GM12878 (cell line): ENCODE measurements at regions not wholly inside any gene's neighbourhood (a gene's known extent, or its start where the extent isn't known, plus 50 kb on each side); places are given as distances from the start of the nearest gene placed in this dataset.

Experiments
- ATAC-seq: fragments of 200-7000 bp; cut with Tn5 transposase; 3 replicates; pipeline ENCODE4 v1.9.1; 2020; ENCODE audit warnings: mild to moderate bottlenecking, moderate library complexity
- BruUV-seq: library from RNA; stranded (reverse); fragments of 400-500 nt; replicated peaks from 2 replicates; lab custom pipeline; 2021; lab: Mats Ljungman, UMichigan
- CTCF ChIA-PET: fragments of 300-600 bp; sonication (Branson Sonifier 250); formaldehyde crosslinking; extraction: SDS; loops from one replicate; lab custom pipeline; 2021; ENCODE audit warnings: inconsistent platforms; lab: Yijun Ruan, JAX
- POLR2A ChIA-PET: fragments of 350-600 bp; formaldehyde crosslinking; extraction: SDS; loops from one replicate; lab custom pipeline; 2021; ENCODE audit warnings: inconsistent platforms; lab: Charles Lee
- RAD21 ChIA-PET: fragments of 300-600 bp; sonication (Branson Sonifier 250); formaldehyde crosslinking; loops from one replicate; lab custom pipeline; 2023; ENCODE audit warnings: antibody characterized with exemption; ENCODE audit not compliant: unreplicated experiment; lab: Charles Lee
- SMC1A ChIA-PET: fragments of 300-600 bp; sonication (Branson Sonifier 250); formaldehyde crosslinking; loops from one replicate; lab custom pipeline; 2023; ENCODE audit not compliant: unreplicated experiment, uncharacterized antibody; lab: Charles Lee
- DNase-seq: peaks from one replicate; pipeline ENCODE4 v3.0.0-alpha.2; 2011; ENCODE audit warnings: low read depth, low spot score
- FAIRE-seq: peaks from 3 replicates; lab custom pipeline; 2011; peaks lifted over from hg19 to GRCh38; lab: Jason Lieb, UNC
- H2AFZ ChIP-seq: 2 replicates; pipeline ENCODE4 v1.6.0; 2011; ENCODE audit warnings: low read depth, low read length, control low read depth; ENCODE audit not compliant: control insufficient read depth
- H3K27ac ChIP-seq: 2 replicates; pipeline ENCODE4 v1.5.1; 2011; ENCODE audit warnings: control low read depth; ENCODE audit not compliant: control insufficient read depth, insufficient read depth
- H3K27me3 ChIP-seq, 2 experiments: replicated peaks in 1 of 2; 2 replicates each; pipeline versions ENCODE4 v1.6.0 to v1.6.1; 2011; ENCODE audit warnings: low read length in 1 of 2; ENCODE audit not compliant: control insufficient read depth in 2 of 2, insufficient read depth in 2 of 2
- H3K36me3 ChIP-seq, 2 experiments: 2 replicates each; pipeline ENCODE4 v1.5.1; 2011; ENCODE audit warnings: low read length in 1 of 2; ENCODE audit not compliant: control insufficient read depth in 2 of 2, insufficient read depth in 2 of 2
- H3K4me1 ChIP-seq: 2 replicates; pipeline ENCODE4 v1.6.1; 2011; ENCODE audit warnings: mild to moderate bottlenecking, low read length, moderate library complexity, mixed read lengths; ENCODE audit not compliant: control insufficient read depth, insufficient read depth
- H3K4me2 ChIP-seq: 2 replicates; pipeline ENCODE4 v1.6.0; 2011; ENCODE audit warnings: control low read depth; ENCODE audit not compliant: control insufficient read depth, insufficient read depth
- H3K4me3 ChIP-seq: fragments of 200-600 bp; sonication (generic); 2 replicates; pipeline ENCODE4 v1.5.1; 2016
- H3K79me2 ChIP-seq: 2 replicates; pipeline ENCODE4 v1.6.0; 2011; ENCODE audit warnings: low read length; ENCODE audit not compliant: control insufficient read depth, insufficient read depth
- H3K9ac ChIP-seq: 2 replicates; pipeline ENCODE4 v1.8.0; 2011; ENCODE audit warnings: low read length, control low read depth, mixed read lengths; ENCODE audit not compliant: control insufficient read depth, insufficient read depth
- H3K9me3 ChIP-seq: replicated peaks from 3 replicates; pipeline ENCODE4 v1.5.1; 2011; ENCODE audit warnings: mild to moderate bottlenecking, low read length; ENCODE audit not compliant: control insufficient read depth, insufficient read depth
- H4K20me1 ChIP-seq: 2 replicates; pipeline ENCODE4 v1.6.0; 2011; ENCODE audit not compliant: control insufficient read depth, insufficient read depth
- BCLAF1 ChIP-seq: fragments of 450-650 bp; IDR thresholded peaks from 2 replicates; pipeline ENCODE4 v1.6.1; 2017; ENCODE audit warnings: antibody characterized with exemption, mild to moderate bottlenecking, moderate library complexity
- EED ChIP-seq: sonication (generic); IDR thresholded peaks from 2 replicates; pipeline ENCODE4 v1.6.1; 2016; ENCODE audit warnings: antibody characterized with exemption, low read depth
- ESRRA ChIP-seq: IDR thresholded peaks from 2 replicates; pipeline ENCODE4 v1.6.1; 2012; ENCODE audit warnings: mild to moderate bottlenecking, low read length, improper control_type of control experiment
- IKZF1 ChIP-seq: fragments of 450-650 bp; conservative IDR thresholded peaks from 2 replicates; pipeline ENCODE4 v1.6.1; 2017; ENCODE audit warnings: antibody characterized with exemption, mild to moderate bottlenecking
- MEF2B ChIP-seq: fragments of 450-650 bp; IDR thresholded peaks from 2 replicates; pipeline ENCODE4 v1.6.1; 2018; ENCODE audit warnings: mild to moderate bottlenecking, moderate library complexity; ENCODE audit not compliant: partially characterized antibody, poor library complexity, severe bottlenecking
- NBN ChIP-seq: fragments of 450-650 bp; IDR thresholded peaks from 2 replicates; pipeline ENCODE4 v1.6.1; 2016
- NRF1 ChIP-seq: conservative IDR thresholded peaks from 2 replicates; pipeline ENCODE4 v1.6.1; 2011; ENCODE audit warnings: mild to moderate bottlenecking, low read depth, low read length, improper control_type of control experiment
- SIX5 ChIP-seq: IDR thresholded peaks from 2 replicates; pipeline ENCODE4 v1.6.1; 2011; ENCODE audit warnings: mild to moderate bottlenecking, low read depth, low read length, moderate library complexity; ENCODE audit not compliant: severe bottlenecking
- TBL1XR1 ChIP-seq: IDR thresholded peaks from 2 replicates; pipeline ENCODE4 v1.6.1; 2012; ENCODE audit warnings: low read depth, low read length, improper control_type of control experiment
- ZNF274 ChIP-seq: IDR thresholded peaks from one replicate; pipeline ENCODE4 v1.8.0; 2011; ENCODE audit not compliant: insufficient read length, insufficient read depth
- ZNF622 ChIP-seq: fragments of 450-650 bp; IDR thresholded peaks from 2 replicates; pipeline ENCODE4 v1.6.1; 2017; ENCODE audit warnings: mild to moderate bottlenecking, inconsistent platforms
- WGBS: methylation state at CpG from one replicate; pipeline ENCODE4 v1.1.6; 2016; ENCODE audit warnings: low lambda C conversion rate; ENCODE audit not compliant: insufficient replicate concordance, insufficient coverage; ENCODE audit errors: missing lambda C conversion rate; 5-methylcytosine and 5-hydroxymethylcytosine counted together
- in situ Hi-C: fragments of 300-500 bp; cut with MboI; formaldehyde crosslinking; loops from 9 replicates; pipeline ENCODE4 v1.14.3; 2018; ENCODE audit warnings: mixed read lengths
- intact Hi-C: fragments of 100-400 bp; cut with micrococcal nuclease; formaldehyde crosslinking; loops from one replicate; pipeline ENCODE4 v1.14.2; 2022; ENCODE audit not compliant: unreplicated experiment
- TF ChIP-seq, protein P1 (sequence below): IDR thresholded peaks from 2 replicates; pipeline ENCODE4 v1.6.1; 2012; ENCODE audit warnings: low read depth, low read length, improper control_type of control experiment

DNA sequence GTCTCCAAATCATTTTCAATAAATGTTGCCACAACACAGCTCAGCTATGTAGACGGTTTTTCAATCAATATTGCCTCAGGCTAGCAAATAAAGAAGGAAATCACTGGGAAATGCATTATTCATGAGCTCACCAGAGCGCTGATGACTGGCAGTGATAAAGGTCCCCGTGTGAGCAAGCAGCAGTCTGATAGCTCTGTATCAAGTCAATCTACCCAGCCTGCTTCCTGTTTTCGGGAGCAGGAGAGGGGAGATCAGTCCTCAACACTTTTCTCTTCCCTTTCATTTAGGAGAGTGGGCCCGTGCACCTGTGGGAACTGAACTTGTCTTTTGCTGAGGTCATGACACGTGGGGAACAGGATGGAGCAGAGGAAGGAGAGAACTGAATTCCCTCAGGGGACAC lies 253.9 kb upstream of the SIX2 start:
- no TSS peak for BruUV-seq
- ChIA-PET CTCF (interaction anchor here (1.3 kb wide), 1 partner anchor 177 kb away, joined by 3 read pairs; no protein-coding TSS in a partner anchor), POLR2A (no interaction called here), SMC1A (interaction anchor here (1.1 kb wide), 1 partner anchor 10 kb away, joined by 4 read pairs; no protein-coding TSS in a partner anchor), RAD21 (no interaction called here)
- WGBS, result 6% methylated on average over 6 of the region's 6 CpGs
- no peak for DNase-seq
- FAIRE-seq, result no peak
- intact Hi-C loops, result no loop called here
- Histone ChIP-seq H3K4me2 (no peak overlapping the region), H2AFZ (no peak overlapping the region), H3K27ac (no peak overlapping the region), H3K4me3 (no peak overlapping the region), H3K36me3 (no peaks in the 10 kb centered on the region), H3K9ac (no peak overlapping the region), H3K27me3 (no peaks in the 10 kb centered on the region; a peak in 3 of 4 replicates), H4K20me1 (no peaks in the 10 kb centered on the region), H3K4me1 (no peaks in the 10 kb centered on the region), H3K9me3 (peaks cover 5% of the 10 kb centered on the region; the same call in 2 of the 3 replicates), H3K79me2 (no peaks in the 10 kb centered on the region)
- in situ Hi-C loops, result no loop called here
- ATAC-seq, result no peak
- no peak for TF ChIP-seq ZNF622
- TF ChIP-seq IKZF1, result no peak
- peak; percentile 38 for TF ChIP-seq MEF2B
- TF ChIP-seq ESRRA, result no peak
- TF ChIP-seq, protein P1, sequence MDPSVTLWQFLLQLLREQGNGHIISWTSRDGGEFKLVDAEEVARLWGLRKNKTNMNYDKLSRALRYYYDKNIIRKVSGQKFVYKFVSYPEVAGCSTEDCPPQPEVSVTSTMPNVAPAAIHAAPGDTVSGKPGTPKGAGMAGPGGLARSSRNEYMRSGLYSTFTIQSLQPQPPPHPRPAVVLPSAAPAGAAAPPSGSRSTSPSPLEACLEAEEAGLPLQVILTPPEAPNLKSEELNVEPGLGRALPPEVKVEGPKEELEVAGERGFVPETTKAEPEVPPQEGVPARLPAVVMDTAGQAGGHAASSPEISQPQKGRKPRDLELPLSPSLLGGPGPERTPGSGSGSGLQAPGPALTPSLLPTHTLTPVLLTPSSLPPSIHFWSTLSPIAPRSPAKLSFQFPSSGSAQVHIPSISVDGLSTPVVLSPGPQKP, result no peak
- TF ChIP-seq NRF1, result no peak

DNA sequence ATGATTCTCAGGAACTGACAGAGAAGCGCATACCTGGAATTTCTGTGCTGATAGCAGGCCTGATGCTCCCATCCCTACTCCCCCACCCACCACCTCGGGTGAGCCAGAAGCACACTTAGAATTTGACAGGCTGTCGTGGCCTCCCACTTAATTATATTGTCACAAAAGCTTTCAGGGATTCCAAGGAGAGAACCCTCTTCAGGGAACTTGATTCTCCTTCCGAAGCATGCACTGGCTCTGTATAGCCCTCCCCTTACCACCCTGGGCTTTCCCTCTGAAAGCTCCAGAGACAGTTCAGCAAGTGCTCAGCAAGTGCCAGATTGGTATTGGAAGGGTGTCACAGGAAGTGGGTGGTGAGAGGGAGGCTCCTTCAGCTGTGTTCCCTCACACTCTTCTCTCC lies 252.5 kb upstream of the SIX2 start:
- H3K4me2 ChIP-seq, result no peak overlapping the region
- no peaks in the 10 kb centered on the region; a peak in 4 of 4 replicates for H3K27me3 ChIP-seq
- ATAC-seq (no peak), DNase-seq (no peak), FAIRE-seq (no peak)
- no TSS peak for BruUV-seq
- H3K27ac ChIP-seq, result no peak overlapping the region
- H4K20me1 ChIP-seq, result no peaks in the 10 kb centered on the region
- no peaks in the 10 kb centered on the region for H3K36me3 ChIP-seq
- ChIA-PET CTCF (no interaction called here), SMC1A (no interaction called here), RAD21 (no interaction called here), POLR2A (interaction anchor here (0.7 kb wide), 1 partner anchor 11 kb away, joined by 3 read pairs; no protein-coding TSS in a partner anchor)
- H2AFZ ChIP-seq, result no peak overlapping the region
- no peaks in the 10 kb centered on the region for H3K79me2 ChIP-seq
- in situ Hi-C loops, result no loop called here
- no peaks in the 10 kb centered on the region for H3K4me1 ChIP-seq
- peaks cover 5% of the 10 kb centered on the region; the same call in 2 of the 3 replicates for H3K9me3 ChIP-seq
- whole genome bisulfite sequencing, result 30% methylated on average over 4 of the region's 4 CpGs
- H3K4me3 ChIP-seq, result no peak overlapping the region
- H3K9ac ChIP-seq, result no peak overlapping the region
- intact Hi-C loops, result no loop called here
- TF ChIP-seq BCLAF1, result no peak
- TF ChIP-seq ZNF274, result no peak
- TF ChIP-seq NBN, result no peak
- TF ChIP-seq, protein P1, result no peak
- no peak for TF ChIP-seq EED
- TF ChIP-seq SIX5, result no peak
- no peak for TF ChIP-seq TBL1XR1
